Gastroesophageal sphincter (tissue), 4 donors: ENCODE measurements at regions not wholly inside any gene's neighbourhood (a gene's known extent, or its start where the extent isn't known, plus 50 kb on each side); places are given as distances from the start of the nearest gene placed in this dataset.
A peak's percentile ranks its signal among the peaks of the same experiment; 100 is the strongest.

Source experiments
- ATAC-seq: fragments of 150-250 bp; one replicate; pipeline ENCODE4 v1.9.1; 2016; ENCODE audit warnings: mild to moderate bottlenecking, moderate library complexity
- H3K27ac ChIP-seq, 4 donors: fragments of 200-600 bp; sonication (generic) in 3 of 4; 1 replicate in 3 of 4; 2 replicates in 1 of 4; pipeline ENCODE4 v1.5.1; 2016 to 2019
- H3K27me3 ChIP-seq: fragments of 200-600 bp; sonication (generic); one replicate; pipeline ENCODE4 v1.5.1; 2019
- H3K36me3 ChIP-seq, 2 donors: fragments of 200-600 bp; sonication (generic); one replicate each; pipeline ENCODE4 v1.5.1; 2019; ENCODE audit warnings: control low read depth in 1 of 2
- H3K4me1 ChIP-seq, 3 donors: fragments of 200-600 bp; sonication (generic); 1 replicate in 2 of 3; 2 replicates in 1 of 3; pipeline ENCODE4 v1.5.1; 2016 to 2019; ENCODE audit warnings: control low read depth in 2 of 3
- H3K4me3 ChIP-seq, 2 donors: fragments of 200-600 bp; sonication (generic); one replicate each; pipeline ENCODE4 v1.5.1; 2019; ENCODE audit warnings: mild to moderate bottlenecking in 1 of 2, moderate library complexity in 1 of 2
- H3K9me3 ChIP-seq, 3 donors: fragments of 200-600 bp; sonication (generic); one replicate each; pipeline ENCODE4 v1.5.1; 2017 to 2019; ENCODE audit warnings: control low read depth in 2 of 3
- CTCF ChIP-seq, 4 experiments: fragments of 200-600 bp in 2 of 4; fragments of 450-650 bp in 2 of 4; sonication (generic) in 1 of 4; IDR thresholded peaks; one replicate each; pipeline ENCODE4 v1.5.1; 2017 to 2019; ENCODE audit warnings: antibody characterized with exemption in 4 of 4, mild to moderate bottlenecking in 2 of 4, moderate library complexity in 2 of 4
- EP300 ChIP-seq: sonication (generic); formaldehyde crosslinking; IDR thresholded peaks from one replicate; pipeline ENCODE4 v1.6.1; 2017; ENCODE audit warnings: antibody characterized with exemption, mild to moderate bottlenecking
- POLR2A ChIP-seq, 2 donors: fragments of 450-650 bp; IDR thresholded peaks; one replicate each; pipeline ENCODE4 v1.6.1; 2017; ENCODE audit warnings: antibody characterized with exemption in 2 of 2, mild to moderate bottlenecking in 2 of 2, moderate library complexity in 1 of 2
- POLR2AphosphoS5 ChIP-seq: sonication (generic); formaldehyde crosslinking; IDR thresholded peaks from one replicate; pipeline ENCODE4 v1.6.1; 2017; ENCODE audit warnings: antibody characterized with exemption
- WGBS, 2 donors: methylation state at CpG; one replicate each; pipeline ENCODE4 v1.1.5; 2018; ENCODE audit warnings: low coverage in 1 of 2; 5-methylcytosine and 5-hydroxymethylcytosine counted together

GRCh38 chr9:2497666-2498400, 123.8 kb upstream of the VLDLR start:
- no peaks in the 10 kb centered on the region for H3K36me3 ChIP-seq
- ATAC-seq: no peak
- 42 to 59% methylated on average over 4 to 5 of the region's 5 CpGs for WGBS, 2 donors

GRCh38 chr9:2502210-2502609, 119.4 kb upstream of the VLDLR start:
- no peak overlapping the region for H3K4me3 ChIP-seq
- no peaks in the 10 kb centered on the region for H3K36me3 ChIP-seq
- 84 to 86% methylated on average over 2 of the region's 3 CpGs for WGBS, 2 donors
- no peak overlapping the region for H3K27ac ChIP-seq
- ATAC-seq: no peak
- TF ChIP-seq POLR2A (IDR thresholded peaks at IDR 0.05) (no peak), POLR2AphosphoS5 (no peak), EP300 (no peak), CTCF (IDR thresholded peaks at IDR 0.05) (no peak)
- no peaks in the 10 kb centered on the region for H3K9me3 ChIP-seq
- H3K27me3 ChIP-seq: no peaks in the 10 kb centered on the region
- H3K4me1 ChIP-seq: peaks cover 0 to 43% (median 0%) of the 10 kb centered on the region in 3 donors

More at GRCh38 chr9:2497666-2498400, 123.8 kb upstream of the VLDLR start:
- Histone ChIP-seq H3K9me3 (no peaks in the 10 kb centered on the region), H3K27ac (peak overlapping the region in 2 of 4 donors; percentile 21 to 40), H3K4me3 (no peak overlapping the region), H3K27me3 (no peaks in the 10 kb centered on the region), H3K4me1 (peaks cover 2 to 77% (median 9%) of the 10 kb centered on the region in 3 donors)
- TF ChIP-seq CTCF (IDR thresholded peaks at IDR 0.05): no peak
- TF ChIP-seq EP300: no peak
- TF ChIP-seq POLR2A (IDR thresholded peaks at IDR 0.05): no peak
- TF ChIP-seq POLR2AphosphoS5: no peak

DNA sequence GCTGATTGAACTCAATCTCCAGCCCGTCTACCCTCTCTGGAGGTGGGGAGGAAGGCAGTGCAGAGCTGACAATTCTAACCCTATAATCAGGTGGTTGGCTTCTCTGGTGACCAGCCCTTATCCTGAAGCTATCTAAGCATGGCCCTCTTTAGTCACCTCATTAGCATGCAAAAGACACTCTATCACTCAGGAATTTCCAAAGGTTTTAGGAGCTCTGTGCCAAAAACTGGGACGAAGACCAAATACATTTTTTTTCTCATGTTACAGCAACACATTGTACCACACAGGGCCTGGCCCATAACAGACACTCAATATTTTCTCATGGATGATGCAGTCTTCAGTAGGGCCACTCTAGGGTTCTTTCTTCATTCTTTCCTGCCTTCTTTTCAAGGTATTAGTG, 118.8 kb upstream of the VLDLR start:
- Histone ChIP-seq H3K27ac (no peak overlapping the region), H3K9me3 (no peaks in the 10 kb centered on the region), H3K36me3 (no peaks in the 10 kb centered on the region), H3K27me3 (no peaks in the 10 kb centered on the region), H3K4me3 (no peak overlapping the region), H3K4me1 (peaks cover 0 to 37% (median 0%) of the 10 kb centered on the region in 3 donors)
- TF ChIP-seq POLR2AphosphoS5 (no peak), EP300 (no peak), POLR2A (IDR thresholded peaks at IDR 0.05) (no peak), CTCF (IDR thresholded peaks at IDR 0.05) (no peak)
- whole genome bisulfite sequencing, 2 donors: 60 to 71% methylated on average over 2 of the region's 2 CpGs
- no peak for ATAC-seq

- no peak overlapping the region for H3K4me3 ChIP-seq
- no peak for TF ChIP-seq CTCF (IDR thresholded peaks at IDR 0.05)
- TF ChIP-seq EP300: no peak
- no peak for TF ChIP-seq POLR2AphosphoS5
- TF ChIP-seq POLR2A (IDR thresholded peaks at IDR 0.05): no peak
- peaks cover 0 to 5% (median 0%) of the 10 kb centered on the region in 3 donors for H3K4me1 ChIP-seq
- no peaks in the 10 kb centered on the region for H3K27me3 ChIP-seq
- no peak for ATAC-seq
- 48 to 73% methylated on average over 3 of the region's 3 CpGs for WGBS, 2 donors
- H3K9me3 ChIP-seq: no peaks in the 10 kb centered on the region
- no peak overlapping the region for H3K27ac ChIP-seq
- H3K36me3 ChIP-seq: no peaks in the 10 kb centered on the region
Measured at GRCh38 chr9:2506321-2506720, 115.3 kb upstream of the VLDLR start.

DNA sequence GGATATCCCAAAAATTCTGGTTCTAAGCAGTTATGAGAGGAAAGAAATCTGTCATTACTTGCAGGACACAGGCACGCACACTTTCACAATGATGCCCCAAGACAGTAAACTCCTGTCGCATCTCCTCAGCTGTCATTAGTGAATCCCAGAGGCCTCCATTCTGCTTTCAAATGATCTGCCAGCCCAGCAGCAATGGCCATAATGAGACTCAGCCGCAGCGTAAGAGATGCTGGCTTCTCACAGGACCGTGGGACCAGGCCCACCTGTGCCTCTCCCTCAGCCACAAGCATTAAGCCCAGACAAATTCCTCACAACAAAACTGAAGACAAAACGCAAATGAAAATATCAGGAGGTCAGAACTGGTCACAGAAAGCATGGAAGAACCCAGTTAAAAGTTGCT, 98.0 kb upstream of the VLDLR start:
- no peak for ATAC-seq
- Histone ChIP-seq H3K27me3 (no peaks in the 10 kb centered on the region), H3K9me3 (no peaks in the 10 kb centered on the region), H3K4me1 (no peaks in the 10 kb centered on the region), H3K27ac (no peak overlapping the region), H3K36me3 (no peaks in the 10 kb centered on the region), H3K4me3 (no peak overlapping the region)
- WGBS, 2 donors: 97 to 98% methylated on average over 3 to 6 of the region's 6 CpGs
- TF ChIP-seq POLR2AphosphoS5: no peak
- no peak for TF ChIP-seq POLR2A (IDR thresholded peaks at IDR 0.05)
- no peak for TF ChIP-seq EP300
- no peak for TF ChIP-seq CTCF (IDR thresholded peaks at IDR 0.05)
